Stimulated activated CD4-positive, alpha-beta T cell treated with anti-CD3 and anti-CD28 coated beads, Interleukin-4, amount 100 ng/mL, for 24 hours (primary cell): ENCODE measurements at regions not wholly inside any gene's neighbourhood (a gene's known extent, or its start where the extent isn't known, plus 50 kb on each side); places are given as distances from the start of the nearest gene placed in this dataset.
A peak's percentile ranks its signal among the peaks of the same experiment; 100 is the strongest.
"Not testable (repeated sequence)": the region's sequence is repeated elsewhere in the genome, so short reads cannot be mapped to it uniquely, and the experiment has no call there.

Source experiments
- DNase-seq: peaks from one replicate; pipeline ENCODE4 v3.0.0-alpha.2; 2020

- no peak for DNase-seq
Observed at GRCh38 chr7:39825401-39825980, 124.6 kb upstream of the CDK13 start.

GRCh38 chr7:39826166-39826565 lies 123.9 kb upstream of the CDK13 start:
- no peak for DNase-seq

GRCh38 chr7:39827571-39827970 lies 122.5 kb upstream of the CDK13 start:
- DNase-seq, result no peak

GRCh38 chr7:39829028-39829427 lies 121.0 kb upstream of the CDK13 start:
- no peak for DNase-seq

- no peak for DNase-seq
Observed at GRCh38 chr7:39832519-39833085, 117.5 kb upstream of the CDK13 start.

- peak; percentile 33 for DNase-seq
Observed at GRCh38 chr7:39833180-39833799, 116.8 kb upstream of the CDK13 start.

GRCh38 chr7:39833865-39834634 lies 116.0 kb upstream of the CDK13 start:
- DNase-seq, result not testable (repeated sequence)

GRCh38 chr7:39838326-39838725 lies 111.7 kb upstream of the CDK13 start:
- DNase-seq, result no peak

GRCh38 chr7:39845006-39845405 lies 105.0 kb upstream of the CDK13 start:
- no peak for DNase-seq

- no peak for DNase-seq
Observed at GRCh38 chr7:39847227-39847626, 102.8 kb upstream of the CDK13 start.

GRCh38 chr7:39851466-39852045 lies 98.5 kb upstream of the CDK13 start:
- no peak for DNase-seq

GRCh38 chr7:39854616-39855324 lies 95.3 kb upstream of the CDK13 start:
- not testable (repeated sequence) for DNase-seq

- no peak for DNase-seq
Observed at GRCh38 chr7:39855325-39855674, 94.8 kb upstream of the CDK13 start.

GRCh38 chr7:39863675-39864322 lies 86.3 kb upstream of the CDK13 start:
- not testable (repeated sequence) for DNase-seq

- DNase-seq, result not testable (repeated sequence)
Observed at GRCh38 chr7:39869888-39870522, 80.1 kb upstream of the CDK13 start.

GRCh38 chr7:39871610-39872009 lies 78.4 kb upstream of the CDK13 start:
- not testable (repeated sequence) for DNase-seq

- no peak for DNase-seq
Observed at GRCh38 chr7:39880556-39880955, 69.5 kb upstream of the CDK13 start.

- DNase-seq, result no peak
Observed at GRCh38 chr7:39882148-39882784, 67.8 kb upstream of the CDK13 start.

GRCh38 chr7:39883812-39884390 lies 66.2 kb upstream of the CDK13 start:
- no peak for DNase-seq

GRCh38 chr7:39888171-39888853 lies 61.7 kb upstream of the CDK13 start:
- no peak for DNase-seq
